Fibroblast of pulmonary artery (primary cell): ENCODE measurements at regions not wholly inside any gene's neighbourhood (a gene's known extent, or its start where the extent isn't known, plus 50 kb on each side); places are given as distances from the start of the nearest gene placed in this dataset.
A peak's percentile ranks its signal among the peaks of the same experiment; 100 is the strongest.

Experiments used
- DNase-seq: peaks from one replicate; pipeline ENCODE4 v3.0.0-alpha.2; 2010; ENCODE audit warnings: low read depth
- H3K4me3 ChIP-seq: replicated peaks from 2 replicates; pipeline ENCODE4 v1.5.1; 2011; ENCODE audit warnings: low read depth, mild to moderate bottlenecking, control low read depth, low read length, moderate library complexity
- CTCF ChIP-seq: IDR thresholded peaks from 2 replicates; pipeline ENCODE4 v1.5.1; 2011; ENCODE audit warnings: mild to moderate bottlenecking, control low read depth, low read length, inconsistent platforms; ENCODE audit errors: missing control alignments

DNA sequence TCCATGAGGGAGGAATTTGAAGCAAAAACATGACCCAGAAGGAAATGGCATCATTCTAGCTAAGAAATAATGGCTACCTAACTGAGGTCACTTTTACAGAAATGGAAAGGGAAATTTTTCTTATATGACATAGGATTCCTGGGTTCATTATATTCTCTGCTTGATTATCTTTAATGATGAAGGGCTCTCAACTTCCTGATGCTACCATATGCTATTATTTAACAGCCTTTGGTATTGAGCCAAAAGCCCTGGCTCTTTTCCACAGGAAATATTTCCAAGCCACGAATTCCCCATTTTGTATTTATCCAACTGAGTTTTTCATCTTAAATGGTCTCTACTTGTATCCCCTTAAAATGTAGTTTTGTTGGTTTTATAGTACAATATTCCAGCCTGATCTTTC, 63.2 kb upstream of the NPAS2 start:
- H3K4me3 ChIP-seq = no peak overlapping the region
- DNase-seq = peak; percentile 56
- no peak for TF ChIP-seq CTCF

DNA sequence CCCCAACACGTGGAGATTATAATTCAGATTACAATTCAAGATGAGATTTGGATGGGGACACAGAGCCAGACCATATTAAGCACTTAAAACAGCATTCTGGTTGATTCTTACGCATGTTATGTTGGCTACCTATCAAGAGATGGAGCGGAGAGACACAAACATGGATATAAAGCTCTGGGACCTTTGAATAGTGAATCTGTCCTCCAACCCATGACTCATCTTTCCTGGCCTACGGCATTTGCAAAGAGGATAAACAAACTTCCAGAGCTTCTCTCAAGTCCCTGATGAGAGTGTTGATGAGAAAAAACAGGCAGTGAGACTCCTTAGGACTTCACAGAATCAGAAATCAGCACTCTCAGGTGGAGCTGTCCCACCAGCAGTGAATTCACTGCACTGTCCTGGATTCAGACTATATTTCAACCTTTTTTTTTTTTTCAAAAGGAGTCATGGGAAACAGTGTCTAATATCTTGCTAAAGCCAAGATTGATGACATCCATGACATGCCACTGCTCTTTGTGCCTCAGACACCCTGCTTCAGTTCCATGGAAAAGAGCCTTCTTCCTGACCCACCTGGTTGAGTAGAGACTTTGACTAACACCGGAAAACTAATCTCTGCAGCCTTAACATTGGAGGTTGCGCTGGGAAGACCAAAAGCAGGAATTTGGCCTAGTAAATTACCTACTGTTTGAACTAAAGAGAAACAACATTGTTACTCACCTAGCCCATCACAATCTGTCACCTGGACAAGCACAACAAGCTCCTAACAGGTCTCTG, 62.1 kb upstream of the NPAS2 start:
- H3K4me3 ChIP-seq = no peak overlapping the region
- TF ChIP-seq CTCF = no peak
- DNase-seq = peak; percentile 94

GRCh38 chr2:100759901-100760300, 60.0 kb upstream of the NPAS2 start:
- DNase-seq = no peak

GRCh38 chr2:100761365-100761764, 58.6 kb upstream of the NPAS2 start:
- H3K4me3 ChIP-seq = no peak overlapping the region
- DNase-seq = no peak
- no peak for TF ChIP-seq CTCF

More at GRCh38 chr2:100759901-100760300, 60.0 kb upstream of the NPAS2 start:
- TF ChIP-seq CTCF = no peak
- no peak overlapping the region for H3K4me3 ChIP-seq

DNA sequence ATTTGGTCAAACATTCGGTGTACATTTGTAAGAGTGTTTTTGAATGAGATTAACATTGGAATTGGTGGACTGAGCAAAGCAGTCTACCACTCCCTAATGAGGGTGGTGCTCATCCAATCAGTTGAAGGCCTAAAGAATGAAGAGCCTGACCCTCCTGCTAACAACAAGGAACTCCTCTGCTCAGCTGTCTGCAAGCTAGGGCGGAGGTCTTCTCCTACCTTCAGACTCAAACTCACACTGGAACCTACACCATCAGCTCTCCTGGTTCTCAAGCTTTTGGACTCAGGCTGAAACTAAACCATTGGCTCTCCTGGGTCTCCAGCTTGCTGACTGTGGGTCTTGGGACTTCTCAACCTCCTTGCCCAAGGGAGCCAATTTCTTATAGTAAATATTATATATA, 55.5 kb upstream of the NPAS2 start:
- no peak overlapping the region for H3K4me3 ChIP-seq
- TF ChIP-seq CTCF = no peak
- DNase-seq = no peak

DNA sequence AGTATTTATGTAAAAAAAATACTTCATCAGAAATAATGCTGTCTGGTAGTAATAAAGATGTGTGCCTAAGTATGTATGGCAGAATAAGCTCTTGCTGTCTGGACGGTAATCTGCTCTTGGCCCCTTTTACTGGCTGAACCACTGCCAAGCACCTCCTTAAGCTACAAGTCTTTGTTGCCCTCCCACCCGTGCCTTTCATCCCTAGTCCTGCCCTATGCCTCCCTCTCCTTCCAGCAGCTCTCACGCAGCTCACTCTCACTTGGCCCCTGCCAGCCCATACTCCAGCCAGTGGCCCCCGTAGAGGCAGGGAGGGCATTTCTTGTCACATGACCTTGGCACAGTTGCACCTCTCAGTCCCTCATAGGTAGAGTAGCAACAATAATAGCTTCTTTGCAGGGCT, 54.5 kb upstream of the NPAS2 start:
- H3K4me3 ChIP-seq = no peak overlapping the region
- DNase-seq = peak; percentile 42
- no peak for TF ChIP-seq CTCF

- no peak for TF ChIP-seq CTCF
- no peak overlapping the region for H3K4me3 ChIP-seq
- DNase-seq = no peak
Observed at GRCh38 chr2:100766256-100766655, 53.7 kb upstream of the NPAS2 start.
